Liver (tissue), 7 donors: ENCODE measurements at regions not wholly inside any gene's neighbourhood (a gene's known extent, or its start where the extent isn't known, plus 50 kb on each side); places are given as distances from the start of the nearest gene placed in this dataset.
"Not testable (repeated sequence)": the region's sequence is repeated elsewhere in the genome, so short reads cannot be mapped to it uniquely, and the experiment has no call there.

Source experiments
- DNase-seq: peaks from one replicate; pipeline ENCODE4 v3.0.0-alpha.2; 2017; ENCODE audit warnings: low spot score
- H3K27ac ChIP-seq, 2 donors: one replicate each; pipeline ENCODE4 v1.7.0; 2013; ENCODE audit warnings: inconsistent platforms in 2 of 2, low read length in 2 of 2, control low read depth in 1 of 2, low read depth in 1 of 2, mild to moderate bottlenecking in 1 of 2
- H3K27me3 ChIP-seq, 4 donors: one replicate each; pipeline versions ENCODE4 v1.6.1 to v1.7.0; 2013; ENCODE audit warnings: low read length in 3 of 4, inconsistent platforms in 1 of 4, mild to moderate bottlenecking in 1 of 4, moderate library complexity in 1 of 4; ENCODE audit not compliant: control insufficient read depth in 4 of 4, insufficient read depth in 4 of 4
- H3K36me3 ChIP-seq, 4 donors: one replicate each; pipeline versions ENCODE4 v1.6.1 to v1.7.0; 2013; ENCODE audit warnings: low read length in 3 of 4, mild to moderate bottlenecking in 3 of 4, low read depth in 1 of 4, moderate library complexity in 1 of 4; ENCODE audit not compliant: control insufficient read depth in 4 of 4, insufficient read depth in 3 of 4
- H3K4me1 ChIP-seq, 4 donors: one replicate each; pipeline versions ENCODE4 v1.6.1 to v1.7.0; 2013; ENCODE audit warnings: low read length in 3 of 4, mild to moderate bottlenecking in 3 of 4, moderate library complexity in 1 of 4; ENCODE audit not compliant: control insufficient read depth in 4 of 4, insufficient read depth in 4 of 4
- H3K4me3 ChIP-seq, 3 donors: one replicate each; pipeline versions ENCODE4 v1.6.1 to v1.7.0; 2013; ENCODE audit warnings: low read length in 3 of 3, control low read depth in 1 of 3, low read depth in 1 of 3, mild to moderate bottlenecking in 1 of 3
- H3K9ac ChIP-seq, 2 donors: one replicate each; pipeline ENCODE4 v1.7.0; 2013; ENCODE audit warnings: low read length in 2 of 2, mild to moderate bottlenecking in 2 of 2, moderate library complexity in 2 of 2, control low read depth in 1 of 2, low read depth in 1 of 2
- H3K9me3 ChIP-seq, 4 donors: one replicate each; pipeline versions ENCODE4 v1.6.1 to v1.7.0; 2013; ENCODE audit warnings: low read length in 3 of 4; ENCODE audit not compliant: control insufficient read depth in 4 of 4
- EGR1 ChIP-seq, 2 donors: IDR thresholded peaks; 2 replicates each; pipeline ENCODE4 v1.6.1; 2016 to 2018; ENCODE audit warnings: antibody characterized with exemption in 2 of 2, low read depth in 2 of 2
- FOXA1 ChIP-seq: IDR thresholded peaks from 2 replicates; pipeline ENCODE4 v1.6.1; 2016; ENCODE audit warnings: antibody characterized with exemption
- FOXA2 ChIP-seq: IDR thresholded peaks from 2 replicates; pipeline ENCODE4 v1.6.1; 2016; ENCODE audit warnings: antibody characterized with exemption
- NR2F2 ChIP-seq: IDR thresholded peaks from 2 replicates; pipeline ENCODE4 v1.6.1; 2016; ENCODE audit warnings: antibody characterized with exemption
- SP1 ChIP-seq: IDR thresholded peaks from 2 replicates; pipeline ENCODE4 v1.6.1; 2018; ENCODE audit warnings: antibody characterized with exemption, mild to moderate bottlenecking
- TAF1 ChIP-seq: conservative IDR thresholded peaks from 2 replicates; pipeline ENCODE4 v1.6.1; 2016; ENCODE audit warnings: antibody characterized with exemption, mild to moderate bottlenecking
- WGBS: extraction: QIAGEN DNeasy Blood & Tissue Kit; methylation state at CpG from one replicate; pipeline ENCODE4 v1.1.7; 2013; 5-methylcytosine and 5-hydroxymethylcytosine counted together
- TF ChIP-seq, protein P1 (sequence below): IDR thresholded peaks from 2 replicates; pipeline ENCODE4 v1.6.1; 2016; ENCODE audit warnings: antibody characterized with exemption
- TF ChIP-seq, protein P2 (sequence below): IDR thresholded peaks from 2 replicates; pipeline ENCODE4 v1.6.1; 2016; ENCODE audit warnings: antibody characterized with exemption
- donor health status: healthy.
- donor health status: healthy.
- donor health status: healthy.
- donor health status: healthy.

DNA sequence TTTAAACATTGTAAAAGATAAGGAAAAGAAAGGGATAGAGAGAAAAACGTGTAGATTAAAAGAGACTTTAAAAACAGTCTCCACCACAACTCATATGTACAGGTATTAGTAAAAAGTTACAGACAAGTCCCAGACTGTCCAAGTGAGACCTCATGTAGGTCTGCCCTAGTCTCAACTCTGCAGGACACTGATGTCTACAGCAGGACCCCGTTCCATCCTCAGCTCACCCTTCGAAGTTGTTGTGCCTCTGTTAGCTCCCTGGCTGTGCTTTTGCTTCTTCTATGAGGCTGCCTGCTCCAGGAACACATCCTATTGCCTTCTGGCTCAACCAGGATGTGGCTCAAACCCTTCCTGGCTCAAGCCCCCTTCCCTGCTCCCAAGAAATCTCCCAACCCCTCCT lies 72.9 kb upstream of the FBXO28 start:
- H3K27ac ChIP-seq = no peak overlapping the region
- no peaks in the 10 kb centered on the region for H3K9me3 ChIP-seq
- no peak overlapping the region for H3K9ac ChIP-seq
- H3K36me3 ChIP-seq = no peaks in the 10 kb centered on the region
- no peaks in the 10 kb centered on the region for H3K4me1 ChIP-seq
- DNase-seq = no peak
- TF ChIP-seq TAF1 = no peak
- TF ChIP-seq FOXA1 = no peak
- no peak for TF ChIP-seq NR2F2
- TF ChIP-seq, protein P1, sequence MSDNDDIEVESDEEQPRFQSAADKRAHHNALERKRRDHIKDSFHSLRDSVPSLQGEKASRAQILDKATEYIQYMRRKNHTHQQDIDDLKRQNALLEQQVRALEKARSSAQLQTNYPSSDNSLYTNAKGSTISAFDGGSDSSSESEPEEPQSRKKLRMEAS = no peak
- TF ChIP-seq SP1 = no peak
- no peak for TF ChIP-seq EGR1 (IDR thresholded peaks at IDR 0.05; ENCODE audit: low read depth in 2 of 2)
- TF ChIP-seq, protein P2, sequence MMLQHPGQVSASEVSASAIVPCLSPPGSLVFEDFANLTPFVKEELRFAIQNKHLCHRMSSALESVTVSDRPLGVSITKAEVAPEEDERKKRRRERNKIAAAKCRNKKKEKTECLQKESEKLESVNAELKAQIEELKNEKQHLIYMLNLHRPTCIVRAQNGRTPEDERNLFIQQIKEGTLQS = no peak
- TF ChIP-seq FOXA2 = no peak
- H3K27me3 ChIP-seq = no peaks in the 10 kb centered on the region
- no peak overlapping the region for H3K4me3 ChIP-seq
- 52% methylated on average over 3 of the region's 3 CpGs for WGBS

DNA sequence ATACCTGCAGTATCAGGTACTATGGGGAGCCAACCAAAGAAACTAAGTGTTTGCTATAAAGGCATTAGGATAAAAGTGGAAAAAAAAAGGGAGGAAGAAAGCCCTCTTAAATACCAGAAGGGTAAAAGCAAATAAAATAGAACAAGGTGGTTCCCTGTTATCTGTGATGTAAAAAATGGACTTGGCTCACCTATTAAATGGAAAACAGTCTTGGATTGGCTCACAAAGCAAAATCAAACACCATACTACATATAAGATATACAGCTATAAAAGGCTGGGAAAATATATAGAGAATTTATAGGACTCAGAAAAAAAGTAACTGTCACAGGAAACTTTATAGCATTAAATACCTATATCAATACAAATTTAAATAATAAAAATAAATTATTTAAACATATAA lies 73.5 kb upstream of the FBXO28 start:
- not testable (repeated sequence) for H3K4me3 ChIP-seq, H3K36me3 ChIP-seq, H3K27me3 ChIP-seq, H3K4me1 ChIP-seq, H3K27ac ChIP-seq, H3K9ac ChIP-seq, DNase-seq, H3K9me3 ChIP-seq

DNA sequence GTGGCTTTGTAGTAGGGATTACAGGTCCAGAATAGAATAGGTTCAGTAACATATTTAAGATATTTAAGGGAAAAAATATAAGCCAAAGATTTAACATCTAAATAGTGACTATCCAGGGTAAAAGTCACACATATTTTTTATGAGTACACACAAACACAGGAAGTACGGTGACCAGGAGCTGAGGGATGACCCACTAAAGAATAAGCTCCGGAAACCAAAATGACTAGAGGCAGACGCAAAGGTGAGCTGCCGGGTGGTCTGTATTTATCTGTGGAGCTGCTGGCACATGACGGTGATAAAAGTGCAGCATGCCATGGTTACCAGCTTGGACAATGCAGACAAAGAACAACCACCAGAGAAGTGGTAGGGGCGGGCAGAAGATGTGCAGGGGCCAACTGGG lies 73.9 kb upstream of the FBXO28 start:
- H3K9me3 ChIP-seq, H3K4me3 ChIP-seq, H3K4me1 ChIP-seq: not testable (repeated sequence)

DNA sequence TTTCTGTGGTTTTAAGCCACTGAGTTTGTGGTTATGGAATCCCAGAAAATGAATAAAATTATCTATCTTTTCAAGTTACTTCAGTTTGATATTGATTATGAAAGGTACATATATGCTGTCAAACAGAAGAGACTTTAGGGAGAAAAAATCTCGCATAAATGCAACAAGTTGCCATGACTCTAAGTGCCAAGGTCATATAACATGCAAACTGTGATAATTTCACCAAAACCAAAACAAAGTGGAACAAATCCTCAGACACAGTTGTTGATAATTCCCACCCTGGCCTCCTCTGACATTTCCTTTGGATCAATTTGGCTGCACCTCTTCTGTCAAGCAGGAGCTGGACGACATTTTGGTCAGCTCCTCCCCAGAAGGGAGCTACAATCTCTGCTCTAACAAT lies 75.1 kb upstream of the FBXO28 start:
- H3K36me3 ChIP-seq, H3K4me3 ChIP-seq, H3K9me3 ChIP-seq, DNase-seq, H3K9ac ChIP-seq, H3K27ac ChIP-seq, H3K27me3 ChIP-seq, H3K4me1 ChIP-seq: not testable (repeated sequence)
- 90% methylated on average over 2 of the region's 2 CpGs for WGBS

More for the DNA sequence above, 73.9 kb upstream of the FBXO28 start:
- not testable (repeated sequence) for H3K36me3 ChIP-seq, H3K9ac ChIP-seq, H3K27me3 ChIP-seq, H3K27ac ChIP-seq, DNase-seq
- 78% methylated on average over 5 of the region's 6 CpGs for WGBS

DNA sequence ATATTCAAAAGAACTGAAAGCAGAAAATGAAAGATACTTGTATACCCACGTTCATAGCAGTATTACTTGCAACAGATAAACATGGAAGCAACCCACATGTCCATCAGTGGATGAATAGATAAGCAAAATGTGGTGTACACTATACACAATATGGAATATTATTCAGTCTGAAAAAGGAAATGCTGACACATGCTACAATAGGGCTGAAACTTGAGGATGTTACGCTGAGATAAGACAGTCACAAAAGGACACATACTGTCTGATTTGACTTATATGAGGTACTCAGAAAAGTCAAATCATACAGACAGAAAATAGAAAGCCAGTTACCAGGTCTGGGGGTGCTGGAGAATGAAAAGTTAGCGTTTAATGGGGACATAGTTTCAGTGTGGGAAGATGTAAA lies 76.5 kb upstream of the FBXO28 start:
- not testable (repeated sequence) for H3K27ac ChIP-seq, DNase-seq, H3K9ac ChIP-seq, H3K9me3 ChIP-seq, H3K4me1 ChIP-seq, H3K4me3 ChIP-seq, H3K27me3 ChIP-seq, H3K36me3 ChIP-seq
- WGBS = 81% methylated on average over 3 of the region's 3 CpGs

DNA sequence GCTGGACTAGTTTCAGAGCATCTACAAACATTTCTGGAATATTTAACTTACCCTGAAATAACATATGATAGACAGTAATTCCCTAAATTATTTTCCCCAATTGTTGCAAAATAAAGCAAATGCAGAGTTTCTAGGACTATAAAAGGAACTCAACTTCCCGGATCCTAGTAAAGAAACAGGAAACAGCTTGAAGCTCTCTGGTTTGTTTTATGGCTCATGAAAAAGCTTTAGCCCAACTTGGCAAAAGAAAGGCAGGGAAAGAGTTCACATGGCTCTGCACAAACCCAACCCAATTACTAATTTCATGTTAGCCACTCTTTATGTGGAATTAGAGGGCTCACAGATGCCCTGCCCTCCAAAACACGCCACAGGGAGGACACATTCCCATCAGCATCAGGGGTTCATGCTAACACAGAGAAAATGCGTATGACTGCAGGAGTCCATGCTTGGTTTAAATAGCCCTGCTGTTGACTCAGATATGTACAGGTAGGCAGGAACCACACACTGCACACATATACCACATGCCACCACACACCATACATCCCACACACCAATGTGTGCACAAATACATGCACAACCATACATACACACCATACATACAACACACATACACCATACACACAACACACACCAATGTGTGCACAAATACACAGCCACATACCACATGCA lies 81.2 kb upstream of the FBXO28 start:
- WGBS = 38% methylated on average over 2 of the region's 3 CpGs
- not testable (repeated sequence) for H3K27me3 ChIP-seq, H3K4me1 ChIP-seq, H3K36me3 ChIP-seq, DNase-seq, H3K9ac ChIP-seq, H3K27ac ChIP-seq, H3K4me3 ChIP-seq, H3K9me3 ChIP-seq

DNA sequence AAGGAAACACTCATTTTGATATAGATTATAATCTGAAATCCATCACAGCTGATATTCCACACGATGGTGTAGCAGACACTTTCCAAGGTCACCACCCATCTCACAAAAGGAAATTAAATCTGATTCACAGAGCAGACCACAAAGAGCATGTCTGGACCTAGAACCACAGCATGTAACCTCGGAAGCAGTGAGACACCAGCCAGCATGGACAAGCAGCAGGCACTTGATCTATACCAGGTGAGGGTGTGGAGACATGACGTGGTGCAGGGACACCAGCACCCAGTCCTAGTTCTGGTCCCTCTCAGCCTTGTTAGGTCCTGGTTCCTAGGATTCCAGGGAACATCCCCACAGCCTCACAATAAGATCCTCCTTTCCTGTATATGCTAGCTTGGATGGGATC lies 81.9 kb upstream of the FBXO28 start:
- not testable (repeated sequence) for H3K27ac ChIP-seq, H3K9me3 ChIP-seq, H3K4me1 ChIP-seq, H3K9ac ChIP-seq, H3K4me3 ChIP-seq, H3K27me3 ChIP-seq, DNase-seq, H3K36me3 ChIP-seq
- WGBS = 58% methylated on average over 2 of the region's 3 CpGs
